ACC112 (cell line): ENCODE measurements at regions not wholly inside any gene's neighbourhood (a gene's known extent, or its start where the extent isn't known, plus 50 kb on each side); places are given as distances from the start of the nearest gene placed in this dataset.
A peak's percentile ranks its signal among the peaks of the same experiment; 100 is the strongest.

Source experiments
- H2AFZ ChIP-seq: fragments of 200-600 bp; sonication (generic); one replicate; pipeline ENCODE4 v1.6.0; 2017; ENCODE audit warnings: antibody characterized with exemption, low read length; ENCODE audit not compliant: unreplicated experiment
- H3K27ac ChIP-seq: fragments of 200-600 bp; sonication (generic); 2 replicates; pipeline ENCODE4 v1.5.1; 2014; ENCODE audit warnings: low read depth, mild to moderate bottlenecking, antibody characterized with exemption, low read length, moderate library complexity
- H3K27me3 ChIP-seq: fragments of 200-600 bp; sonication (generic); 2 replicates; pipeline ENCODE4 v1.6.1; 2014; ENCODE audit warnings: mild to moderate bottlenecking, antibody characterized with exemption, low read length, moderate library complexity, mixed read lengths; ENCODE audit not compliant: insufficient read depth
- H3K36me3 ChIP-seq: fragments of 200-600 bp; sonication (generic); 2 replicates; pipeline ENCODE4 v1.6.1; 2016; ENCODE audit warnings: mild to moderate bottlenecking, antibody characterized with exemption, low read length, moderate library complexity, mixed read lengths; ENCODE audit not compliant: insufficient read depth
- H3K4me1 ChIP-seq: fragments of 200-600 bp; sonication (generic); one replicate; pipeline ENCODE4 v1.6.1; 2016; ENCODE audit warnings: low read length, mixed read lengths; ENCODE audit not compliant: insufficient read depth, unreplicated experiment, control insufficient read depth
- H3K4me3 ChIP-seq: fragments of 200-600 bp; sonication (generic); 2 replicates; pipeline ENCODE4 v1.5.1; 2014; ENCODE audit warnings: mild to moderate bottlenecking, low read depth, low read length
- H3K79me2 ChIP-seq: fragments of 200-600 bp; sonication (generic); one replicate; pipeline ENCODE4 v1.6.0; 2016; ENCODE audit warnings: low read length; ENCODE audit not compliant: control insufficient read depth, unreplicated experiment, insufficient read depth

DNA sequence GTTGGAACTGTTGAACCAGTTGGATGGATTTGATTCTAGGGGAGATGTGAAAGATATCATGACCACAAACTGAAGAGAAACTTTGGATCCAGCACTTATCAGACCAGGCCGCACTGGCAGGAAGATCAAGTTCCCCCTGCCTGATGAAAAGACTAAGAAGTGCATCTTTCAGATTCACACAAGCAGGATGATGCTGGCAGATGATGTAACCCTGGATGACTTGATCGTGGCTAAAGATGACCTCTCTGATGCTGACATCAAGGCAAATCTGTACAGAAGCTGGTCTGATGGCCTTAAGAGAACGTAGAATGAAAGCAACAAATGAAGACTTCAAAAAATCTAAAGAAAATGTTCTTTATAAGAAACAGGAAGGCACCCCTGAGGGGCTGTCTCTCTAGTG is 72.8 kb upstream of the CDYL start:
- Histone ChIP-seq H3K27me3 (no peaks in the 10 kb centered on the region), H3K4me1 (no peaks in the 10 kb centered on the region), H3K79me2 (no peaks in the 10 kb centered on the region), H3K36me3 (no peaks in the 10 kb centered on the region), H3K4me3 (no peak overlapping the region), H2AFZ (no peak overlapping the region), H3K27ac (no peak overlapping the region)

DNA sequence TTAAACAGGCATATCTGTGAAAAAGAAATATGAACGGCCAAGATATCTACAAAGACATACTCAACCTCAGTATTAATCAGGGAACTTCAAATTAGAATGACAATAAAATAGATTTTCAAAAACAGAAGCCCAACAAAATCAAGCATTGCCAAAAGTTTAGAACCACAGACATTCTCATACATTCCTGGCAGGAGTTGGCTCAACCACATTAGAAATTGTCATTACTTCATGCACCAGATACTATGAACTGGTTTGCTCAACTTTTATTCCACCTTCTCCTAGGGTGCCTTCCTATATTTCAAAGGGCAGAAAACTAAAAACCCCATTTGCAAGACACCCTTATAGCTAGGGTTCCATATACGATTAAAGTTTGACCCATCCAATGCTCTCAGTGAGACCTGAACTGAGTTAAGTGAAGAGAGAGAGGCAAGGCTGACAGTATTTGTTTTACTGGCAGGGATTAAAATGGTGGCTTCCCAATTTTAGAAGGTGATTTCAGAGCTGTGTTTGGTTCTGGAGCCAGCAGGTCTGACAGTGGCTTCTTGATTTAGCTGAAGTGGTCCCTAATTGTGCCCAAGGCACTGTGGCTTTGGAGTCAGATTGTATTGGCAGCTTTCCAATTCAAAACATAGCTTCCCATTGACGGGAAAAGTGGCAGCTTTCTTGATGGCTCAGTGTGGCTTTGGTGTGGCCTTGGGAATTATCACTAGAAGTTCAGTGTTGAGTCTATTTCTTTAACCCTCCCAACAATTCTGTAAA is 77.1 kb upstream of the CDYL start:
- no peaks in the 10 kb centered on the region for H3K27me3 ChIP-seq
- H3K36me3 ChIP-seq: no peaks in the 10 kb centered on the region
- H3K4me1 ChIP-seq: no peaks in the 10 kb centered on the region
- no peaks in the 10 kb centered on the region for H3K79me2 ChIP-seq
- H3K27ac ChIP-seq: no peak overlapping the region
- H3K4me3 ChIP-seq: no peak overlapping the region
- no peak overlapping the region for H2AFZ ChIP-seq

DNA sequence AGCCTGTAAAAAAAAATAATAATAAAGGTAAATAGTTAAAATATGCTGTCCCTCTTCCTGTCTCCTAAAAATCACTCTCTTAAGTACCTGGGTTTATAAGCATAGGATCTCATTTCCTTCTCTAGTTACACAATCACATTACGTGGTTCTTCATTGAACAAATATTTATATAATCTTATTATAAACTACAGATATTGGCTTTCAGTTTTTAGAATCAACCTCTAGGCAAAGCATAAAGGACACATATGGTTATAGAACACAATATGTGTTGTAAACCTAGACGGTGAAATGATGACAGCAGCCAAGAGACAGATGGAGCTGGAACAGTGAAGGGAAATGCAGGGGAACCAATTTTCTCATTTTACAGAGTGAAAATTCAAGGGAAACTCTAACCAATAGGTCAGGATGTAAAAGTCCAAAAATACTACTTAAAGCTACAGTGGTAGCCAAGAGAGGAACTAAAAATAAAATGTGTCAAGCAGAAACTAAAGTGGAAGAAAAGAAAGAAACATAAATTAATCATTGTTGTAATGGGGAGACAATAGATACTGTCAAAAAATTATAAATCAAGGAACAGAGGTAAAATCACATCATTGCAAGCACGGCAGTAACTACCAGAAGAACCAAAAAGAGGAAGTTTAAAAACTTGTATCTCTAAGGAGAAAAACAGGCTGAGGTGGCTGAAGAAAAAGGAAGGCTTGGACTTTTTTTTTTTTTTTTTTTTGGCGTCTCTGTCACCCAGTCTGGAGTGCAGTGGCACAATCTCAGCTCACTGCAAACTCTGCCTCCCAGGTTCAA is 82.8 kb upstream of the CDYL start:
- Histone ChIP-seq H3K79me2 (no peaks in the 10 kb centered on the region), H2AFZ (no peak overlapping the region), H3K27me3 (no peaks in the 10 kb centered on the region), H3K27ac (no peak overlapping the region), H3K36me3 (no peaks in the 10 kb centered on the region), H3K4me3 (no peak overlapping the region), H3K4me1 (peaks cover 5% of the 10 kb centered on the region)

DNA sequence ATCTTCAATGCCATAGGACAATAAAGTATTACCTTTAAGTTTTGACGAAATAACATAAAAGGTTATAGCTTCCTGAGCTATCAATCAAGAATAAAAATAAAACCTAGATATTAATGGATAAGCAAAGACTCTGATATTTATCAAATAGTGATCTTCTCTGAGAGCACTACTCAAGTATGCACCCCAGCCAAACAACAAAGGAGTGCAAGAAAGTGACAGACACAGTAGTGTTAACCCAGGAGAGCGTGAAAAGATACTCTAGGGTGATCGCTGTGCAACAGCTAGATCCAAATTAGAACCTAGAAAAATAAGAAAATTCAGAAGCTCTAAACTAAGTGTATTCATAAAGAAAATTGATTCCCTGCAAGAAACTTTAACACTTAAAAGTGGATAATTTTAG is 83.5 kb upstream of the CDYL start:
- no peaks in the 10 kb centered on the region for H3K27me3 ChIP-seq
- H3K4me1 ChIP-seq: peaks cover 9% of the 10 kb centered on the region
- H3K27ac ChIP-seq: no peak overlapping the region
- no peaks in the 10 kb centered on the region for H3K36me3 ChIP-seq
- no peak overlapping the region for H3K4me3 ChIP-seq
- H2AFZ ChIP-seq: no peak overlapping the region
- no peaks in the 10 kb centered on the region for H3K79me2 ChIP-seq

DNA sequence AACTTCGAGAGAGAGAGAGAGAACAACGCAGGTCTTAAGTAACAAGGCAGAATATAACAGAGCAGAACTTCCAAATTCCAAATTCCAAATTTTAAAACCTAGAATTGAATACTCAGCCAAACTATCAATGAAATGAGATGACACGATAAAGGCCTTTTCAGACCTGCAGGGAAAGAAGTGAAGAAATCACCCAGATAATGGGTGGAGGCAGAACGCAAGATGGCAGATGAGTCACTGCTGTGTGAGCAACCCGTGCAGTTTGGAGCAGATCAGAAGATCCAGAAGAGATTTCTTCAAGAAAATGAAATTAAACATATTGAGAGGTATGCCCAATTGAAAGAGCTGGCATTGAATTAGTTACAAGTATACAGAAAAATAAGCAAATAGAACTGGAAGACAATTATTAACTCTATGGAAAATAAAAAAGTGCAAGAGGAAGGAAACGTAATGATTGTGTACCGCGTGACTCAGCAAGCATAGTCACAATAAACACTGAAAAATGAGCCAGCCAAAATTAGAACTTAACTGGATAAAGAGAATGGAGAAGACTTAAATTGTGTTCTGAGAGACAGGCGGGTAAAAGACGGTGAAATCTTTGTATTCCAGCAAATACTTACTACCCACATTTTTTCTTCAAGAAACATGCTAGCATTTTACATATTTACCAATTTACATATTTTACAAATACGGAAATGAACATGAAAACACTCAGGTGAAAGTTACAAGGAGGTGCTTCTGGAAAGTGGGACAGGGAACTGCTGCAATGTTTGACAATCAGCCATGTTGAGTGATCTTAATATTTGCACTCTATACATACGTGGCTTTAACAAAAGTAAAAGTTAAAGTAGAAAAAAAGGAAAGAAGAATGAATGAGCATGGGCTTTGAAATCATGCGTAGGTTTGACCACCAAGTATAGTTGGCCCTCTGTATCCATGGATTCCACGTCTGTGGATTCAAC is 87.9 kb upstream of the CDYL start:
- Histone ChIP-seq H3K4me3 (peak overlapping the region; percentile 52), H3K36me3 (no peaks in the 10 kb centered on the region), H2AFZ (peak overlapping the region; percentile 94), H3K27ac (peak overlapping the region; percentile 75), H3K27me3 (no peaks in the 10 kb centered on the region), H3K4me1 (peaks cover 14% of the 10 kb centered on the region), H3K79me2 (no peaks in the 10 kb centered on the region)

DNA sequence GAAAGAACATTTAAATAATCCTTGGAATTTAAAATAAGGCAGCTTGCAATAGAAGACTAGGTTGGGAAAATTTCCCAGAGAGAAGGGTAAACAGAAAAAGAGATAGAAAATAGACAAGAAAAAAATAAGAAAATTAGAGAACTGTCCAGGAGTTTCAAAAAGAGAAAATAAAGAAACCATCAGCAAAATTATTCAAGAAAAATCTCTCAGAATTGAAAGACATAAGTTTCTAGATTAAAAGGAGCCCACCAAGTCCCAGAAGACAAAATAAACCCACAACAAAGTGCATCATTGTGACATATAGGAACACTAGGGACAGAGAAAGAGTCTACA is 88.6 kb upstream of the CDYL start:
- Histone ChIP-seq H3K79me2 (no peaks in the 10 kb centered on the region), H3K27me3 (no peaks in the 10 kb centered on the region), H3K27ac (peak overlapping the region; percentile 75), H2AFZ (peak overlapping the region; percentile 94), H3K4me3 (peak overlapping the region; percentile 52; the same call in 1 of the 2 replicates), H3K36me3 (no peaks in the 10 kb centered on the region), H3K4me1 (peaks cover 14% of the 10 kb centered on the region)

DNA sequence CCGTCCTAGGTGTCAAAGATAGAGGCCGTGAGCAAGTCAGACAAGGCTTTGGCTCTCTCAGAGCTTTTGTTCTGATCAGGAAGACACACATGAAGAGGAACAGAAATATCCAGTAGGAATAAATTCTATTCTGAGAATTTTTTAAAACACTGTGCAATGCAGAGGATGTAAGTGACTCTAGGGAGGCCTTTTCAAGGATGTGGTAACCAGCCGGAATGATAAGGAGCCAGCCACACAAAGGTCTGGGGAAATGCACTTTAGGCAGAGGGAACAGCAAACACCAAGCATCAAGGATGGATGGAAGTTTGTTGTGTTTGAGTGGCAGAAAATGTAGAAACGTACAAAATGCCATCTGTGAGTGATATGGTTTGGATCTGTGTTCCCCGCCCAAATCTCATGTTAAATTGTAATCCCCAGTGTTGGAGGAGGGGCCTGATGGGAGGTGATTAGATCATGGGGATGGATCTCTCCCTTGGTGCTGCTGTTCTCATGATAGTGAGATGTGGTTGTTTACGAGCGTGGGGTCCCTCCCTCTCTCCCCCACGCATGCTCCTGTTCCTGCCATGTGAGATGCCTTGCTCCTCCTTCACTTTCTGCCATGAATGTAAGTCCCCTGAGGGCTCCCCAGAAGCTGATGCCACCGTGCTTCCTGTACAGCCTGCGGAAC is 93.6 kb upstream of the CDYL start:
- Histone ChIP-seq H3K4me1 (peaks cover 5% of the 10 kb centered on the region), H3K36me3 (no peaks in the 10 kb centered on the region), H3K4me3 (no peak overlapping the region), H3K27ac (no peak overlapping the region), H3K79me2 (no peaks in the 10 kb centered on the region), H3K27me3 (no peaks in the 10 kb centered on the region), H2AFZ (no peak overlapping the region)

DNA sequence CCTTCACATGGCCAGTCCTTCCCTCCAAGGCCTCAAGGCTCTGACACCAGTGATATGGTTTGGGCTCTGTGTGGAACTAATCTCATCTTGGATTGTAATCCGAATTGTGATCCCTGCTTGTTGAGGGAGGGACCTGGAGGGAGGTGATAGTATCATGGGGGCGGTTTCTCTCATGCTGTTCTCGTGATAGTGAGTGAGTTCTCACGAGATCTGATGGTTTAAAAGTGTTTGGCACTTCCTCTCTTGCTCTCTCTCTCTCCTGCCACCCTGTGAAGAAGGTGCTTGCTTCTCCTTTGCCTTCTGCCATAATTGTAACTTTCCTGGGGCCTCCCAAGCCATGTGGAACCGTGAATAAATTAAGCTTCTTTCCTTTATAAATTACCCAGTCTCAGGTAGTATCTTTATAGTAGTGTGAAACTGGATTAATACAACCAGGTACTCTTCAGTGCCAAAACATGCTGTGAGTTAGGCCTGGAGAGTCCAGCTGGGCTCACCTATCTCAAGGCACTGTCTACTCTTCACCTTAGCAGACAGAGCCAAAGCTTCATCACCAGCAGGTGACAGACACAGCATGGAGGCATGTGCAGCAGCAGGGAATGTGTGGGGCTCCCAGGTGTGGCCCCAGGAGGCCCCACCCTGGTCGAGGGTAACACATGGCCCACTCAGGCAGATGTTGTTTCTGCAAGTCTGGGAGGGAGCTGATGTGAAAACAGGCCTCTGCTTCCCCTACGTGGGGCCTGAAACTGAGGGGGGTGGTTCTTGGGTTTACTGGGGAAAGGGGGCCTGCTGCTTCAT is 97.5 kb upstream of the CDYL start:
- H3K36me3 ChIP-seq: no peaks in the 10 kb centered on the region
- no peak overlapping the region for H2AFZ ChIP-seq
- no peaks in the 10 kb centered on the region for H3K79me2 ChIP-seq

DNA sequence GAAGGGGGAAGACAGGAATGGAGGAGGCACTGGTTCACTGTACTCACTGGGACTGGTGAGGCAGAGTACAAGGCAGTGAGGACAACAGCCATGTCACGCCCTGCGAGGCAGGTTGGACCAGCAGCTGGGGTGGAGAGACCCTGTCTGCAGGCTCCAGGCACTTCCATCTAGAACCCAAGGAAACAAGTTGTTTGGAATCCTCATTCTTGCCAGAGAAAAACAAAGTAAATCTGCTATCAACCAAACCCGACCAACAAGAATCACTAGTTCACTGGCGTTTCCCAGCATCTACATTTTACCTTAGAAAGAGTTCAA is 98.5 kb upstream of the CDYL start:
- H3K79me2 ChIP-seq: no peaks in the 10 kb centered on the region
- H3K4me3 ChIP-seq: no peak overlapping the region
- no peak overlapping the region for H3K27ac ChIP-seq
- H3K27me3 ChIP-seq: no peaks in the 10 kb centered on the region; the same call in 1 of the 2 replicates
- H3K36me3 ChIP-seq: no peaks in the 10 kb centered on the region
- H2AFZ ChIP-seq: no peak overlapping the region
- no peaks in the 10 kb centered on the region for H3K4me1 ChIP-seq

More for the DNA sequence above, 97.5 kb upstream of the CDYL start:
- no peak overlapping the region for H3K4me3 ChIP-seq
- no peaks in the 10 kb centered on the region; the same call in 1 of the 2 replicates for H3K27me3 ChIP-seq
- no peak overlapping the region for H3K27ac ChIP-seq
- H3K4me1 ChIP-seq: no peaks in the 10 kb centered on the region
